Ovary (tissue), 3 donors: ENCODE measurements at regions not wholly inside any gene's neighbourhood (a gene's known extent, or its start where the extent isn't known, plus 50 kb on each side); places are given as distances from the start of the nearest gene placed in this dataset.

Experiments
- CTCF ChIP-seq, 3 donors: fragments of 450-650 bp in 2 of 3; fragments of 200-600 bp in 1 of 3; IDR thresholded peaks; one replicate each; pipeline versions ENCODE4 v1.5.1 to v1.8.0; 2016 to 2022; ENCODE audit warnings: antibody characterized with exemption in 3 of 3, mild to moderate bottlenecking in 1 of 3
- EP300 ChIP-seq: sonication (generic); formaldehyde crosslinking; IDR thresholded peaks from one replicate; pipeline ENCODE4 v1.6.1; 2017; ENCODE audit warnings: antibody characterized with exemption
- POLR2A ChIP-seq: fragments of 450-650 bp; IDR thresholded peaks from one replicate; pipeline ENCODE4 v1.6.1; 2017; ENCODE audit warnings: antibody characterized with exemption, mild to moderate bottlenecking, moderate library complexity
- donor health status: DM: no; HTN: no; CAD: no.

- no peak for TF ChIP-seq CTCF (IDR thresholded peaks at IDR 0.05)
- TF ChIP-seq POLR2A = no peak
- no peak for TF ChIP-seq EP300
Measured at GRCh38 chr1:81729818-81730217, 70.9 kb upstream of the ADGRL2 start.
